ENCODE measurements at regions not wholly inside any gene's neighbourhood (a gene's known extent, or its start where the extent isn't known, plus 50 kb on each side); places are given as distances from the start of the nearest gene placed in this dataset.

- no peak overlapping the region for H3K4me3 ChIP-seq (ENCODE audit: low read depth, low read length)
- H3K27ac ChIP-seq = no peak overlapping the region
- no peak for TF ChIP-seq CTCF (IDR thresholded peaks at IDR 0.05; ENCODE audit: low read depth, low read length, missing control alignments)
- no peaks in the 10 kb centered on the region for H3K27me3 ChIP-seq (replicated peaks)
- no peak for DNase-seq
- no peaks in the 10 kb centered on the region for H3K36me3 ChIP-seq (replicated peaks)
- in situ Hi-C loops (cut with HindIII; ENCODE audit: low pct_ligation_motif_present, low sequenced_read_pairs) = no loop called here
Observed at GRCh38 chr20:12605751-12606150, 403.0 kb upstream of the SPTLC3 start.

- H3K4me3 ChIP-seq (ENCODE audit: low read depth, low read length) = no peak overlapping the region
- no peaks in the 10 kb centered on the region for H3K27me3 ChIP-seq (replicated peaks)
- H3K36me3 ChIP-seq (replicated peaks) = no peaks in the 10 kb centered on the region
- no peak overlapping the region for H3K27ac ChIP-seq
- TF ChIP-seq CTCF (IDR thresholded peaks at IDR 0.05; ENCODE audit: low read depth, low read length, missing control alignments) = no peak
- no peak for DNase-seq
- in situ Hi-C loops (cut with HindIII; ENCODE audit: low pct_ligation_motif_present, low sequenced_read_pairs) = no loop called here
Observed at GRCh38 chr20:12610871-12611270, 397.9 kb upstream of the SPTLC3 start.

GRCh38 chr20:12614764-12615163 lies 394.0 kb upstream of the SPTLC3 start:
- H3K36me3 ChIP-seq (replicated peaks) = no peaks in the 10 kb centered on the region
- in situ Hi-C loops (cut with HindIII; ENCODE audit: low pct_ligation_motif_present, low sequenced_read_pairs) = no loop called here
- H3K27ac ChIP-seq = no peak overlapping the region
- no peak overlapping the region for H3K4me3 ChIP-seq (ENCODE audit: low read depth, low read length)
- DNase-seq = no peak
- TF ChIP-seq CTCF (IDR thresholded peaks at IDR 0.05; ENCODE audit: low read depth, low read length, missing control alignments) = no peak
- no peaks in the 10 kb centered on the region for H3K27me3 ChIP-seq (replicated peaks)

- no peak for TF ChIP-seq CTCF (IDR thresholded peaks at IDR 0.05; ENCODE audit: low read depth, low read length, missing control alignments)
- in situ Hi-C loops (cut with HindIII; ENCODE audit: low pct_ligation_motif_present, low sequenced_read_pairs) = no loop called here
- Histone ChIP-seq H3K4me3 (ENCODE audit: low read depth, low read length) (no peak overlapping the region), H3K27ac (no peak overlapping the region), H3K36me3 (replicated peaks) (no peaks in the 10 kb centered on the region), H3K27me3 (replicated peaks) (no peaks in the 10 kb centered on the region)
- DNase-seq = no peak
Observed at GRCh38 chr20:12617076-12617475, 391.7 kb upstream of the SPTLC3 start.

- no peaks in the 10 kb centered on the region for H3K36me3 ChIP-seq (replicated peaks)
- no peak for DNase-seq
- H3K4me3 ChIP-seq (ENCODE audit: low read depth, low read length) = no peak overlapping the region
- no peak for TF ChIP-seq CTCF (IDR thresholded peaks at IDR 0.05; ENCODE audit: low read depth, low read length, missing control alignments)
- no peak overlapping the region for H3K27ac ChIP-seq
- in situ Hi-C loops (cut with HindIII; ENCODE audit: low pct_ligation_motif_present, low sequenced_read_pairs) = no loop called here
- H3K27me3 ChIP-seq (replicated peaks) = no peaks in the 10 kb centered on the region
Observed at GRCh38 chr20:12623870-12624269, 384.9 kb upstream of the SPTLC3 start.

- no peak for TF ChIP-seq CTCF (IDR thresholded peaks at IDR 0.05; ENCODE audit: low read depth, low read length, missing control alignments)
- in situ Hi-C loops (cut with HindIII; ENCODE audit: low pct_ligation_motif_present, low sequenced_read_pairs) = no loop called here
- DNase-seq = no peak
- H3K36me3 ChIP-seq (replicated peaks) = no peaks in the 10 kb centered on the region
- no peak overlapping the region for H3K27ac ChIP-seq
- H3K27me3 ChIP-seq (replicated peaks) = no peaks in the 10 kb centered on the region
- no peak overlapping the region for H3K4me3 ChIP-seq (ENCODE audit: low read depth, low read length)
Observed at GRCh38 chr20:12627485-12627884, 381.3 kb upstream of the SPTLC3 start.

All from brain microvascular endothelial cell (primary cell).